Naive thymus-derived CD4-positive, alpha-beta T cell (primary cell): ENCODE measurements at regions not wholly inside any gene's neighbourhood (a gene's known extent, or its start where the extent isn't known, plus 50 kb on each side); places are given as distances from the start of the nearest gene placed in this dataset.
"Not testable (repeated sequence)": the region's sequence is repeated elsewhere in the genome, so short reads cannot be mapped to it uniquely, and the experiment has no call there.

Source experiments
- ATAC-seq: fragments of 150-1000 bp; cut with Tn5 transposase; 2 replicates; pipeline ENCODE4 v1.10.0; 2021; ENCODE audit warnings: mild to moderate bottlenecking, moderate library complexity
- CTCF ChIA-PET: fragments of 350-600 bp; sonication (Branson Sonifier 250); formaldehyde crosslinking; loops from one replicate; lab custom pipeline; 2021; ENCODE audit warnings: antibody characterized with exemption; lab: Charles Lee
- POLR2A ChIA-PET: fragments of 350-600 bp; sonication (Branson Sonifier 250); formaldehyde crosslinking; loops from one replicate; lab custom pipeline; 2021; ENCODE audit warnings: antibody characterized with exemption, inconsistent platforms; lab: Charles Lee
- DNase-seq, 9 donors: peaks; one replicate each; pipeline versions ENCODE4 v3.0.0 to v3.0.0-alpha.2; 2020 to 2022; ENCODE audit warnings: mixed read lengths in 1 of 9
- H3K27ac ChIP-seq: one replicate; pipeline ENCODE4 v1.7.0; 2013; ENCODE audit warnings: mild to moderate bottlenecking, low read depth, low read length, moderate library complexity
- H3K27me3 ChIP-seq, 2 donors: one replicate each; pipeline ENCODE4 v1.7.0; 2013; ENCODE audit warnings: low read length in 2 of 2, mild to moderate bottlenecking in 2 of 2, moderate library complexity in 2 of 2; ENCODE audit not compliant: control insufficient read depth in 2 of 2, insufficient read depth in 2 of 2
- H3K36me3 ChIP-seq, 3 experiments: 1 replicate in 2 of 3; 2 replicates in 1 of 3; pipeline ENCODE4 v1.7.0; 2013; ENCODE audit warnings: low read length in 3 of 3, mild to moderate bottlenecking in 3 of 3, moderate library complexity in 1 of 3; ENCODE audit not compliant: insufficient read depth in 3 of 3, control insufficient read depth in 2 of 3
- H3K4me1 ChIP-seq, 2 donors: one replicate each; pipeline ENCODE4 v1.7.0; 2013; ENCODE audit warnings: low read length in 2 of 2, mild to moderate bottlenecking in 2 of 2, moderate library complexity in 1 of 2; ENCODE audit not compliant: control insufficient read depth in 2 of 2, insufficient read depth in 2 of 2
- H3K4me3 ChIP-seq: 2 replicates; pipeline ENCODE4 v1.7.0; 2013; ENCODE audit warnings: mild to moderate bottlenecking, low read length
- H3K9me3 ChIP-seq, 3 experiments: 1 replicate in 2 of 3; 2 replicates in 1 of 3; pipeline ENCODE4 v1.7.0; 2013; ENCODE audit warnings: low read length in 3 of 3; ENCODE audit not compliant: control insufficient read depth in 2 of 3
- H3K27ac Mint-ChIP-seq, 9 donors: one replicate each; pipeline ENCODE4 v1.8.0; 2020 to 2022; ENCODE audit warnings: mixed read lengths in 9 of 9, mild to moderate bottlenecking in 8 of 9, moderate library complexity in 5 of 9, inconsistent platforms in 2 of 9
- H3K27me3 Mint-ChIP-seq, 5 donors: one replicate each; pipeline ENCODE4 v1.8.0; 2021 to 2022; ENCODE audit warnings: mixed read lengths in 5 of 5, mild to moderate bottlenecking in 1 of 5
- H3K36me3 Mint-ChIP-seq, 5 donors: one replicate each; pipeline ENCODE4 v1.8.0; 2020 to 2022; ENCODE audit warnings: mixed read lengths in 5 of 5, mild to moderate bottlenecking in 3 of 5, inconsistent platforms in 1 of 5
- H3K4me1 Mint-ChIP-seq, 7 donors: one replicate each; pipeline ENCODE4 v1.8.0; 2020 to 2022; ENCODE audit warnings: mixed read lengths in 7 of 7, mild to moderate bottlenecking in 3 of 7, inconsistent platforms in 1 of 7
- H3K4me3 Mint-ChIP-seq, 10 donors: one replicate each; pipeline ENCODE4 v1.8.0; 2020 to 2022; ENCODE audit warnings: mild to moderate bottlenecking in 10 of 10, mixed read lengths in 10 of 10, moderate library complexity in 6 of 10, inconsistent platforms in 2 of 10
- H3K9me3 Mint-ChIP-seq, 11 donors: one replicate each; pipeline ENCODE4 v1.8.0; 2020 to 2022; ENCODE audit warnings: mixed read lengths in 11 of 11, mild to moderate bottlenecking in 4 of 11, inconsistent platforms in 1 of 11, moderate library complexity in 1 of 11
- intact Hi-C, 2 donors: fragments of 100-400 bp; cut with micrococcal nuclease; formaldehyde crosslinking; loops; one replicate each; pipeline ENCODE4 v1.15.1; 2023

- H3K4me3 Mint-ChIP-seq, H3K36me3 Mint-ChIP-seq, H3K4me3 ChIP-seq, H3K9me3 ChIP-seq, H3K4me1 Mint-ChIP-seq, H3K36me3 ChIP-seq, H3K27ac Mint-ChIP-seq, H3K27ac ChIP-seq, H3K27me3 Mint-ChIP-seq, intact Hi-C loops, POLR2A ChIA-PET, CTCF ChIA-PET, H3K27me3 ChIP-seq, DNase-seq, ATAC-seq, H3K4me1 ChIP-seq: not testable (repeated sequence)
- H3K9me3 Mint-ChIP-seq: peaks cover 0 to 10% (median 2%) of the 10 kb centered on the region in 11 donors
These were observed 754.1 kb upstream of the NUDT12 start for GRCh38 chr5:104316676-104317075.

- Mint-ChIP-seq H3K36me3 (no peaks in the 10 kb centered on the region), H3K4me1 (no peaks in the 10 kb centered on the region), H3K27me3 (no peaks in the 10 kb centered on the region), H3K27ac (no peak overlapping the region), H3K4me3 (no peak overlapping the region), H3K9me3 (peaks cover 0 to 7% (median 0%) of the 10 kb centered on the region in 11 donors)
- Histone ChIP-seq H3K9me3 (no peaks in the 10 kb centered on the region), H3K27me3 (no peaks in the 10 kb centered on the region), H3K27ac (no peak overlapping the region), H3K36me3 (no peaks in the 10 kb centered on the region), H3K4me1 (no peaks in the 10 kb centered on the region), H3K4me3 (no peak overlapping the region)
- no peak for ATAC-seq
- POLR2A ChIA-PET: no interaction called here
- intact Hi-C loops: no loop called here
- DNase-seq: no peak
- CTCF ChIA-PET: no interaction called here
These were observed 749.9 kb upstream of the NUDT12 start for GRCh38 chr5:104312481-104312880.

GRCh38 chr5:104305602-104306001 is 743.0 kb upstream of the NUDT12 start:
- H3K4me1 ChIP-seq: no peaks in the 10 kb centered on the region
- intact Hi-C loops: no loop called here
- no peaks in the 10 kb centered on the region for H3K36me3 Mint-ChIP-seq
- ATAC-seq (no peak), DNase-seq (no peak)
- H3K27me3 ChIP-seq: no peaks in the 10 kb centered on the region
- ChIA-PET CTCF (no interaction called here), POLR2A (no interaction called here)
- H3K9me3 Mint-ChIP-seq: peaks cover 0 to 10% (median 3%) of the 10 kb centered on the region in 11 donors
- no peaks in the 10 kb centered on the region for H3K27me3 Mint-ChIP-seq
- no peaks in the 10 kb centered on the region for H3K36me3 ChIP-seq
- H3K27ac Mint-ChIP-seq: no peak overlapping the region
- H3K4me1 Mint-ChIP-seq: no peaks in the 10 kb centered on the region
- H3K27ac ChIP-seq: no peak overlapping the region
- no peaks in the 10 kb centered on the region for H3K9me3 ChIP-seq
- H3K4me3 ChIP-seq: no peak overlapping the region
- H3K4me3 Mint-ChIP-seq: no peak overlapping the region

- ChIA-PET CTCF (no interaction called here), POLR2A (no interaction called here)
- Histone ChIP-seq H3K36me3 (no peaks in the 10 kb centered on the region), H3K4me1 (no peaks in the 10 kb centered on the region), H3K27me3 (no peaks in the 10 kb centered on the region), H3K27ac (no peak overlapping the region), H3K4me3 (no peak overlapping the region), H3K9me3 (no peaks in the 10 kb centered on the region)
- ATAC-seq: no peak
- H3K27ac Mint-ChIP-seq: no peak overlapping the region
- peaks cover 0 to 25% (median 5%) of the 10 kb centered on the region in 11 donors for H3K9me3 Mint-ChIP-seq
- no peak overlapping the region for H3K4me3 Mint-ChIP-seq
- no peaks in the 10 kb centered on the region for H3K36me3 Mint-ChIP-seq
- no peaks in the 10 kb centered on the region for H3K27me3 Mint-ChIP-seq
- intact Hi-C loops: no loop called here
- DNase-seq: no peak
- no peaks in the 10 kb centered on the region for H3K4me1 Mint-ChIP-seq
These were observed 737.6 kb upstream of the NUDT12 start for GRCh38 chr5:104299998-104300706.

- Mint-ChIP-seq H3K27me3 (no peaks in the 10 kb centered on the region), H3K4me1 (no peaks in the 10 kb centered on the region), H3K4me3 (no peak overlapping the region), H3K27ac (no peak overlapping the region), H3K9me3 (peaks cover 0 to 25% (median 4%) of the 10 kb centered on the region in 11 donors), H3K36me3 (no peaks in the 10 kb centered on the region)
- H3K4me3 ChIP-seq: no peak overlapping the region
- no peak for ATAC-seq
- ChIA-PET POLR2A (no interaction called here), CTCF (no interaction called here)
- no peak for DNase-seq
- no peaks in the 10 kb centered on the region for H3K4me1 ChIP-seq
- H3K9me3 ChIP-seq: no peaks in the 10 kb centered on the region
- H3K36me3 ChIP-seq: no peaks in the 10 kb centered on the region
- H3K27ac ChIP-seq: no peak overlapping the region
- intact Hi-C loops: no loop called here
- H3K27me3 ChIP-seq: no peaks in the 10 kb centered on the region
These were observed 735.9 kb upstream of the NUDT12 start for GRCh38 chr5:104298518-104298917.

GRCh38 chr5:104297076-104297475 is 734.5 kb upstream of the NUDT12 start:
- Histone ChIP-seq H3K36me3 (no peaks in the 10 kb centered on the region), H3K27ac (no peak overlapping the region), H3K4me3 (no peak overlapping the region), H3K27me3 (no peaks in the 10 kb centered on the region), H3K4me1 (no peaks in the 10 kb centered on the region), H3K9me3 (no peaks in the 10 kb centered on the region)
- Mint-ChIP-seq H3K27ac (no peak overlapping the region), H3K9me3 (peaks cover 0 to 25% (median 4%) of the 10 kb centered on the region in 11 donors), H3K4me3 (no peak overlapping the region), H3K4me1 (no peaks in the 10 kb centered on the region), H3K36me3 (no peaks in the 10 kb centered on the region), H3K27me3 (no peaks in the 10 kb centered on the region)
- ChIA-PET CTCF (no interaction called here), POLR2A (no interaction called here)
- intact Hi-C loops: no loop called here
- no peak for DNase-seq
- no peak for ATAC-seq

GRCh38 chr5:104295991-104296390 is 733.4 kb upstream of the NUDT12 start:
- H3K27me3 Mint-ChIP-seq: no peaks in the 10 kb centered on the region
- intact Hi-C loops: no loop called here
- CTCF ChIA-PET: no interaction called here

More at GRCh38 chr5:104295991-104296390, 733.4 kb upstream of the NUDT12 start:
- H3K27ac ChIP-seq: no peak overlapping the region
- no peak for ATAC-seq
- POLR2A ChIA-PET: no interaction called here
- no peak overlapping the region for H3K27ac Mint-ChIP-seq
- no peaks in the 10 kb centered on the region for H3K9me3 ChIP-seq
- no peak overlapping the region for H3K4me3 Mint-ChIP-seq
- H3K4me1 ChIP-seq: no peaks in the 10 kb centered on the region
- H3K27me3 ChIP-seq: no peaks in the 10 kb centered on the region
- no peaks in the 10 kb centered on the region for H3K36me3 Mint-ChIP-seq
- H3K4me1 Mint-ChIP-seq: no peaks in the 10 kb centered on the region
- H3K9me3 Mint-ChIP-seq: peaks cover 0 to 31% (median 9%) of the 10 kb centered on the region in 11 donors
- DNase-seq: no peak
- H3K4me3 ChIP-seq: no peak overlapping the region
- H3K36me3 ChIP-seq: no peaks in the 10 kb centered on the region
